ENCODE measurements at regions not wholly inside any gene's neighbourhood (a gene's known extent, or its start where the extent isn't known, plus 50 kb on each side); places are given as distances from the start of the nearest gene placed in this dataset.

DNA sequence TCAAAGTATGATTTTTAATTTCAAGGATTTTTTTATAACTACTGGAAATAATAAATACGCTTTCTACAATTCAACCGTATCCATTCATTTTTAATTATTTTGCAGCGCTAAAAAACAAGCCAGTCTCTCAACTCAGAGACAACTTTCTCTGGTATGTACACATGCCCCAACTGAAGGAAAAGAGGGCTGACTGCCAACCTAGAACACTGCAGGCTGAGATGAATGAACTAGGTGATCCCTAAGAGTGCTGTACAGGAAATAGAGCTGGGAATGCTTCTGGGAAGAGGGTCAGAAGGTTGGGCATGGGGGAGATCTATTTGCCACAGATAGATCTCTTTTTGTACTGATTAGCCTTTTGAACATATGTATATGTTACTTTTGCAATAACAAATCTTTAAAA, 460.1 kb downstream of the NR4A2 start:
- no peak overlapping the region for H3K27ac Mint-ChIP-seq
- H3K4me1 Mint-ChIP-seq = no peaks in the 10 kb centered on the region
- no peaks in the 10 kb centered on the region for H3K27me3 Mint-ChIP-seq (ENCODE audit: low read depth, poor library complexity)
- TF ChIP-seq, protein P1, sequence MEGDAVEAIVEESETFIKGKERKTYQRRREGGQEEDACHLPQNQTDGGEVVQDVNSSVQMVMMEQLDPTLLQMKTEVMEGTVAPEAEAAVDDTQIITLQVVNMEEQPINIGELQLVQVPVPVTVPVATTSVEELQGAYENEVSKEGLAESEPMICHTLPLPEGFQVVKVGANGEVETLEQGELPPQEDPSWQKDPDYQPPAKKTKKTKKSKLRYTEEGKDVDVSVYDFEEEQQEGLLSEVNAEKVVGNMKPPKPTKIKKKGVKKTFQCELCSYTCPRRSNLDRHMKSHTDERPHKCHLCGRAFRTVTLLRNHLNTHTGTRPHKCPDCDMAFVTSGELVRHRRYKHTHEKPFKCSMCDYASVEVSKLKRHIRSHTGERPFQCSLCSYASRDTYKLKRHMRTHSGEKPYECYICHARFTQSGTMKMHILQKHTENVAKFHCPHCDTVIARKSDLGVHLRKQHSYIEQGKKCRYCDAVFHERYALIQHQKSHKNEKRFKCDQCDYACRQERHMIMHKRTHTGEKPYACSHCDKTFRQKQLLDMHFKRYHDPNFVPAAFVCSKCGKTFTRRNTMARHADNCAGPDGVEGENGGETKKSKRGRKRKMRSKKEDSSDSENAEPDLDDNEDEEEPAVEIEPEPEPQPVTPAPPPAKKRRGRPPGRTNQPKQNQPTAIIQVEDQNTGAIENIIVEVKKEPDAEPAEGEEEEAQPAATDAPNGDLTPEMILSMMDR (IDR thresholded peaks at IDR 0.05) = no peak
- H3K4me3 Mint-ChIP-seq = no peak overlapping the region
- peaks cover 29% of the 10 kb centered on the region for H3K9me3 Mint-ChIP-seq
- no peaks in the 10 kb centered on the region for H3K36me3 Mint-ChIP-seq (ENCODE audit: low read depth)
- DNase-seq = no peak

DNA sequence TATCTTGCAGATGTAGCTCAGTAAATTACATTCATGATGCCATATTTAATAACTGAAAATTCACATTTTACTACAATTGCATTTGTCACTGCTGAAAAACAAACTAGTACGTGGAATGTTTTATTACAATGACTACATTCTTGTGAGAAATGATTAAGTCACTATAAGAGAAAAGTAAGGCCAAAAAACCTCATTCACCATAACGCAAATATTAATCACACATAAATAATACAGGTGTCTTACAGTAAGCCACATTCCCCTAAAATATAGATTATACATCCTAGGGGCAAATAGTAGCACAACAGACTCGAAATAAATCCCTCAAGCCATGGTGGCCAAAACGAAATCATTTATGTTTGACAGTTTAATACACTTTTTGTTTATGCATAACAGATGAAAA, 460.6 kb downstream of the NR4A2 start:
- Mint-ChIP-seq H3K4me3 (no peak overlapping the region), H3K4me1 (no peaks in the 10 kb centered on the region), H3K36me3 (ENCODE audit: low read depth) (no peaks in the 10 kb centered on the region), H3K9me3 (peaks cover 27% of the 10 kb centered on the region), H3K27me3 (ENCODE audit: low read depth, poor library complexity) (no peaks in the 10 kb centered on the region), H3K27ac (no peak overlapping the region)
- DNase-seq = no peak
- TF ChIP-seq, protein P1 (IDR thresholded peaks at IDR 0.05) = no peak

DNA sequence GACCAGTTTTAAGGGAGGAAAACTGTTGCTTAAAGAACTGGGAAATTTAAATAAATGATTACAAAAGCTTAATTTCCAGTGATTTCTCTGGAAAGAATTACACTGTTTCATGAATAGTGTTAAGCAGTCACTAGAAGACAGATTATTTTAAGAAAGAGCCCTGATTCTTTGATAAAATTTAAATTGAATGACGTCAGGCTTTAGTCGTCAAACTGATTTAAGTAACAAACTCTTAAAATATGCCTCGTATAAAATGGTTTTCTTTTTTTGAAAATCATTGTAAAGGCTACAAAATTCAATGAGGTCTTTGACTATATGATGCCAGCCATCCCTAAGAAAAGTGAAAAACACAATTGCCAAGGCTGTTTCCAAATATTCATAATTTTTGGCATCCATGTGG, 465.0 kb downstream of the NR4A2 start:
- Mint-ChIP-seq H3K36me3 (ENCODE audit: low read depth) (no peaks in the 10 kb centered on the region), H3K9me3 (no peaks in the 10 kb centered on the region)
- no peak for DNase-seq

GRCh38 chr2:155866477-155866876, 466.0 kb downstream of the NR4A2 start:
- Mint-ChIP-seq H3K36me3 (ENCODE audit: low read depth) (no peaks in the 10 kb centered on the region), H3K4me1 (no peaks in the 10 kb centered on the region), H3K27me3 (ENCODE audit: low read depth, poor library complexity) (no peaks in the 10 kb centered on the region), H3K4me3 (no peak overlapping the region), H3K9me3 (no peaks in the 10 kb centered on the region), H3K27ac (peak overlapping the region; percentile 31)
- TF ChIP-seq, protein P1 (IDR thresholded peaks at IDR 0.05) = no peak
- no peak for DNase-seq

More for the DNA sequence above, 465.0 kb downstream of the NR4A2 start:
- TF ChIP-seq, protein P1 (IDR thresholded peaks at IDR 0.05) = no peak
- no peaks in the 10 kb centered on the region for H3K4me1 Mint-ChIP-seq
- no peak overlapping the region for H3K27ac Mint-ChIP-seq
- no peak overlapping the region for H3K4me3 Mint-ChIP-seq
- no peaks in the 10 kb centered on the region for H3K27me3 Mint-ChIP-seq (ENCODE audit: low read depth, poor library complexity)

DNA sequence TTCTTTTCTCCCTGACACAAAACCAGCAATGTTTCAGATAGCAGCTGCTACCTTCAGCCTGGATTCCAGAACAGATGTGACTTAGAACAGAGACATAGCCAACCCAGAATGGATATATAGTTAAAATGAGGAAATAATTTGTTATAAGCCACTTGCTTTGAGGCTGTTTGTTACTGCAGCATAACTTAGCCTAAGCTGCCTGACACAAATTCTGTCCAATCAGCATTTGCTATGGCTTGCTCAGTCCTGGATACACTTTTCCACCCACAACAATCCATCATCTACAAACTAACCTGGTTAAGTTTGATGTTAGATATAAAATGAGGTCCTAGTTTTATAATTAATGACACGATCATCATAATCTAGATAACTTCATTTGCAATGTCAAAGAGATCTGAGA, 480.4 kb downstream of the NR4A2 start:
- no peak overlapping the region for H3K27ac Mint-ChIP-seq
- H3K27me3 Mint-ChIP-seq (ENCODE audit: low read depth, poor library complexity) = no peaks in the 10 kb centered on the region
- H3K36me3 Mint-ChIP-seq (ENCODE audit: low read depth) = no peaks in the 10 kb centered on the region
- H3K4me1 Mint-ChIP-seq = peaks cover 2% of the 10 kb centered on the region
- TF ChIP-seq, protein P1 (IDR thresholded peaks at IDR 0.05) = no peak
- H3K4me3 Mint-ChIP-seq = no peak overlapping the region
- DNase-seq = no peak
- H3K9me3 Mint-ChIP-seq = no peaks in the 10 kb centered on the region

- Mint-ChIP-seq H3K27ac (no peak overlapping the region), H3K4me3 (no peak overlapping the region), H3K9me3 (no peaks in the 10 kb centered on the region), H3K36me3 (ENCODE audit: low read depth) (no peaks in the 10 kb centered on the region), H3K4me1 (no peaks in the 10 kb centered on the region), H3K27me3 (ENCODE audit: low read depth, poor library complexity) (no peaks in the 10 kb centered on the region)
- no peak for DNase-seq
- TF ChIP-seq, protein P1 (IDR thresholded peaks at IDR 0.05) = no peak
Measured at GRCh38 chr2:155846259-155846658, 486.3 kb downstream of the NR4A2 start.
